ENCODE measurements at regions not wholly inside any gene's neighbourhood (a gene's known extent, or its start where the extent isn't known, plus 50 kb on each side); places are given as distances from the start of the nearest gene placed in this dataset.

DNA sequence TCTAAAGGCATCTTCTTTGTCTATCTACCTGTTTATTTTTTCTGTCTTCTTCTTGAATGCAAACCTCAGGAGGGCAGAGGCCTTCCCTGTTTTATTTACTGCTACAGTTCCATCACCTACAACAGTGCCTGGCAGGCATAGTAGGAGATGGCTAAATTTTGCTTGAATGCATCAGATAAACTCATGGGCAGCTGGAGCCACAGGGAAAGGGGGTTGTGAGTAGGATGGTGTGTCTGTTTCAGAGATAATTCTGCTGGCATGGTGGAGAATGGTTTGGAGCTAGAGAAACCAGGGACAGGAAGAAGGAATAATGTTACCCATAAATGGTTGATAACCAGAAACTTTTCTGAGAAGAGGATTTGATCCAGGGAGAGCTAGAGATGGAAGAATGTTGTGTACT is 189.8 kb upstream of the BRINP1 start:
- no peaks in the 10 kb centered on the region for H3K36me3 ChIP-seq (ENCODE audit: insufficient read depth, low read length, poor library complexity, severe bottlenecking)
- no peaks in the 10 kb centered on the region for H3K27me3 ChIP-seq (replicated peaks; ENCODE audit: insufficient read depth, low read depth, low read length, poor library complexity)
- intact Hi-C loops (cut with micrococcal nuclease; ENCODE audit: unreplicated experiment), result loop anchor here (5.0 kb wide), 1 partner anchor 408 kb away; no protein-coding TSS in a partner anchor
- no peak overlapping the region for H3K27ac ChIP-seq (ENCODE audit: low read depth, low read length, poor library complexity, severe bottlenecking)
- CTCF ChIA-PET, result no interaction called here
- TF ChIP-seq EZH2 (IDR thresholded peaks at IDR 0.05; ENCODE audit: borderline replicate concordance, low read depth, low read length, poor library complexity, severe bottlenecking), result no peak
- H3K4me1 ChIP-seq (ENCODE audit: insufficient read depth, low read length, poor library complexity, severe bottlenecking), result no peaks in the 10 kb centered on the region
- no peak overlapping the region for H3K4me3 ChIP-seq (ENCODE audit: low read depth, low read length, poor library complexity, severe bottlenecking)
- DNase-seq (ENCODE audit: low spot score), result no peak
- POLR2A ChIA-PET (ENCODE audit: low non-redundant PET), result no interaction called here
- no TSS peak for BruUV-seq (replicated peaks)
- H3K9me3 ChIP-seq (ENCODE audit: low read depth, low read length, poor library complexity, severe bottlenecking), result no peaks in the 10 kb centered on the region

DNA sequence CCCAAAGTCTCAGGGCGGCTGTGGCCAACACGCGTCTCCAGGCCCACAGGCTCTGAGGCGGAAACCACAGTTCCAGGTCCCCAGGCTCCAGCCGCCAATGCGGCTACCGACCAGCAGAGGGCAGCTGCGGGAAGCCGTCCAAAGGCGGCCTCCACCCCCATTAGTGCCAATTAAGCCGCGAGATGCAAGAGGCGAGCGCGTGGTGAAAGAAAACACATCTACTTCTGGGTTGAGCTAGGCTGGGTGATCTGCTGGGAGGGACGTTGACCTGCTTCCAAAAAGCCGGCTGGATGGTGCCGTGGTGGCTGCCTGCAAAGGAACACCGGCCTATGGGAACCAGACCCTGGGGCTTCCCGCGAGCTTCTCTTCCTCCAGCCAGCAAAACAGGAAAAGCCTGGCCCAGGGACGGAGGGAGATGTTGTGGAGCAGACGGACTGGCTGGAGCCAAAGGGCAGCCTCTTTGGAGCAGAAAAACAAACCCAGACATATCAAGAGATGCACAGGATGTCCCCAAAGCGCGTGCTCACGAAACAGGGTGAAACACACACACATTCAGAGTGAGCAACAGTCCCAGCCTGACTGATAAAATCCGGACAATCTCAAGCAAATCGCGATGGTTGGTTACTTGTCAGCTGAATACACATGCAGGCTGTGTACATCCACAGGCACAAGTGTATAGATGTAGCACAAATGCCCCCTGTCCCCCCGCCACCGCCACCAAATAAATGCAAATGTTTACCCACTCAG is 187.1 kb upstream of the BRINP1 start:
- no peaks in the 10 kb centered on the region for H3K36me3 ChIP-seq (ENCODE audit: insufficient read depth, low read length, poor library complexity, severe bottlenecking)
- H3K27me3 ChIP-seq (replicated peaks; ENCODE audit: insufficient read depth, low read depth, low read length, poor library complexity), result no peaks in the 10 kb centered on the region
- no peak overlapping the region for H3K4me3 ChIP-seq (ENCODE audit: low read depth, low read length, poor library complexity, severe bottlenecking)
- peak; percentile 70 for DNase-seq (ENCODE audit: low spot score)
- CTCF ChIA-PET, result interaction anchor here (0.6 to 0.9 kb wide), 2 partner anchors 209 to 289 kb away, joined by 3 to 7 read pairs; no protein-coding TSS in a partner anchor
- intact Hi-C loops (cut with micrococcal nuclease; ENCODE audit: unreplicated experiment), result loop anchor here (1.0 to 5.0 kb wide), 2 partner anchors 411 to 792 kb away; no protein-coding TSS in a partner anchor
- H3K9me3 ChIP-seq (ENCODE audit: low read depth, low read length, poor library complexity, severe bottlenecking), result no peaks in the 10 kb centered on the region
- no peak overlapping the region for H3K27ac ChIP-seq (ENCODE audit: low read depth, low read length, poor library complexity, severe bottlenecking)
- no peaks in the 10 kb centered on the region for H3K4me1 ChIP-seq (ENCODE audit: insufficient read depth, low read length, poor library complexity, severe bottlenecking)
- POLR2A ChIA-PET (ENCODE audit: low non-redundant PET), result no interaction called here
- TF ChIP-seq, protein P1, sequence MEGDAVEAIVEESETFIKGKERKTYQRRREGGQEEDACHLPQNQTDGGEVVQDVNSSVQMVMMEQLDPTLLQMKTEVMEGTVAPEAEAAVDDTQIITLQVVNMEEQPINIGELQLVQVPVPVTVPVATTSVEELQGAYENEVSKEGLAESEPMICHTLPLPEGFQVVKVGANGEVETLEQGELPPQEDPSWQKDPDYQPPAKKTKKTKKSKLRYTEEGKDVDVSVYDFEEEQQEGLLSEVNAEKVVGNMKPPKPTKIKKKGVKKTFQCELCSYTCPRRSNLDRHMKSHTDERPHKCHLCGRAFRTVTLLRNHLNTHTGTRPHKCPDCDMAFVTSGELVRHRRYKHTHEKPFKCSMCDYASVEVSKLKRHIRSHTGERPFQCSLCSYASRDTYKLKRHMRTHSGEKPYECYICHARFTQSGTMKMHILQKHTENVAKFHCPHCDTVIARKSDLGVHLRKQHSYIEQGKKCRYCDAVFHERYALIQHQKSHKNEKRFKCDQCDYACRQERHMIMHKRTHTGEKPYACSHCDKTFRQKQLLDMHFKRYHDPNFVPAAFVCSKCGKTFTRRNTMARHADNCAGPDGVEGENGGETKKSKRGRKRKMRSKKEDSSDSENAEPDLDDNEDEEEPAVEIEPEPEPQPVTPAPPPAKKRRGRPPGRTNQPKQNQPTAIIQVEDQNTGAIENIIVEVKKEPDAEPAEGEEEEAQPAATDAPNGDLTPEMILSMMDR (conservative IDR thresholded peaks at IDR 0.05; ENCODE audit: low read depth, low read length), result peak; percentile 96
- no peak for TF ChIP-seq EZH2 (IDR thresholded peaks at IDR 0.05; ENCODE audit: borderline replicate concordance, low read depth, low read length, poor library complexity, severe bottlenecking)
- BruUV-seq (replicated peaks), result no TSS peak

DNA sequence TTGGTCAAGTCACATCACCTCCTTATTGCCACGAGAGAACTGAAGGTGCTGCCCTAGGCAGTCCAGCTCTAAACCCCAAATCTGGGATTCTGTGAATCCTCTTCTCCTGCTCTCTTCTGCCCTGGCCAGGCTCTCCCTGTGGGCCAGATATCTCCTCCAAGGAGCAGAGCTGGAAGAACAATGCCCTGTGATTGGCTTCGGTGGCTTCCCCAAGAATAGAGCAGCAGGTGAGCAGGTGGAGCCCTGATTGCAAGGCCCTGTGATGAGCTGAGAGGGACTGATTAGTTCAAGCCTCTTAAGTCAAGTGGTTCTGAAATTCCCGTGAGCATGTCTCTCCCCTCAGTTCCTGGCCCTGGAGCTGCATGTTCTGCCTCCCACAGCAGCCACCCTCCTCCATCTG is 175.3 kb upstream of the BRINP1 start:
- POLR2A ChIA-PET (ENCODE audit: low non-redundant PET), result no interaction called here
- CTCF ChIA-PET, result no interaction called here
- Histone ChIP-seq H3K27ac (ENCODE audit: low read depth, low read length, poor library complexity, severe bottlenecking) (no peak overlapping the region), H3K27me3 (replicated peaks; ENCODE audit: insufficient read depth, low read depth, low read length, poor library complexity) (no peaks in the 10 kb centered on the region), H3K36me3 (ENCODE audit: insufficient read depth, low read length, poor library complexity, severe bottlenecking) (no peaks in the 10 kb centered on the region), H3K4me1 (ENCODE audit: insufficient read depth, low read length, poor library complexity, severe bottlenecking) (no peaks in the 10 kb centered on the region), H3K9me3 (ENCODE audit: low read depth, low read length, poor library complexity, severe bottlenecking) (no peaks in the 10 kb centered on the region), H3K4me3 (ENCODE audit: low read depth, low read length, poor library complexity, severe bottlenecking) (no peak overlapping the region)
- no TSS peak for BruUV-seq (replicated peaks)
- TF ChIP-seq, protein P1 (conservative IDR thresholded peaks at IDR 0.05; ENCODE audit: low read depth, low read length), result no peak
- TF ChIP-seq EZH2 (IDR thresholded peaks at IDR 0.05; ENCODE audit: borderline replicate concordance, low read depth, low read length, poor library complexity, severe bottlenecking), result no peak
- intact Hi-C loops (cut with micrococcal nuclease; ENCODE audit: unreplicated experiment), result no loop called here
- DNase-seq (ENCODE audit: low spot score), result no peak

DNA sequence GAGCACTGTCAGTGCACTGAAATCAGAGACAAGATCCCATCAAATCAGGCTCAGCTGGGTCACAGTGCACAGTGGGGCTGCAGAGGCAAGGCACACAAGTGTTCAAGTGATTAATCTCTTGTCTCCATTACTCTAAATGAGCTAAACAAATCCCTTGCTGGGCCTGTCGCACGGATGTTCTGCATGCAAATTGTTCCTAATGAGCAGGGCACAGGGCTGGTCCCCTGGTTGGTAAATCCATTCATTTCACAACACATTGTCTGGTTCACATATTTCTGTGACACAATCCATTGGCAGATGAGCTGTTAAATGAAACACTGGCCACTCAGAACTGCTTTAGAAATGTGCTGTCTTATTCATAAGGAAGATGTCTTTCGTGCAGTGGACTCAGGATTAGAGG is 167.9 kb upstream of the BRINP1 start:
- no peak for TF ChIP-seq EZH2 (IDR thresholded peaks at IDR 0.05; ENCODE audit: borderline replicate concordance, low read depth, low read length, poor library complexity, severe bottlenecking)
- TF ChIP-seq, protein P1 (conservative IDR thresholded peaks at IDR 0.05; ENCODE audit: low read depth, low read length), result no peak
- Histone ChIP-seq H3K4me3 (ENCODE audit: low read depth, low read length, poor library complexity, severe bottlenecking) (no peak overlapping the region), H3K36me3 (ENCODE audit: insufficient read depth, low read length, poor library complexity, severe bottlenecking) (no peaks in the 10 kb centered on the region), H3K4me1 (ENCODE audit: insufficient read depth, low read length, poor library complexity, severe bottlenecking) (no peaks in the 10 kb centered on the region), H3K27ac (ENCODE audit: low read depth, low read length, poor library complexity, severe bottlenecking) (no peak overlapping the region), H3K27me3 (replicated peaks; ENCODE audit: insufficient read depth, low read depth, low read length, poor library complexity) (peaks cover 4% of the 10 kb centered on the region), H3K9me3 (ENCODE audit: low read depth, low read length, poor library complexity, severe bottlenecking) (no peaks in the 10 kb centered on the region)
- intact Hi-C loops (cut with micrococcal nuclease; ENCODE audit: unreplicated experiment), result no loop called here
- BruUV-seq (replicated peaks), result no TSS peak
- DNase-seq (ENCODE audit: low spot score), result no peak
- POLR2A ChIA-PET (ENCODE audit: low non-redundant PET), result no interaction called here
- CTCF ChIA-PET, result no interaction called here
